NOMO-1 treated with DMSO at 0.1 percent for 48 hours (cell line): ENCODE measurements at regions not wholly inside any gene's neighbourhood (a gene's known extent, or its start where the extent isn't known, plus 50 kb on each side); places are given as distances from the start of the nearest gene placed in this dataset.
"Not testable (repeated sequence)": the region's sequence is repeated elsewhere in the genome, so short reads cannot be mapped to it uniquely, and the experiment has no call there.

Experiments
- DNase-seq: peaks from one replicate; lab custom pipeline; 2025; ENCODE audit not compliant: unreplicated experiment; lab: John Stamatoyannopoulos, UW

DNA sequence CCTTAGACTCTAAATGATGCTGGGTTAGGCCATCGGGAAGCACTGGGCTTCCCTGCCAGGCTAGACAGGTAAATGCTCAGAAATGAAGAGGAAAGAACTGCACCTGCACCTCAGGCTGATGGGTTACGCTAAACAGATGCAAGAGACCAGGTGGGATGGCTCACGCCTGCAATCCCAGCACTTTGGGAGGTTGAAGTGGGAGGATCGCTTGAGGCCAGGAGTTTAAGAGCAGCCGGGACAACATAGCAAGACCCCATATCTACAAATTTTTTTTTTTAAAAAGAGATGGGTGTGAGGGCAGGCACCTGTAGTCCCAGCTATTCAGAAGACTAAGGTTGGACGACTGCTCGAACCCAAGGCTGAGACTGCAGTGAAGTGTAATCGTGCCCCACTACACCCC lies 634.7 kb downstream of the UQCRFS1 start:
- DNase-seq = no peak

DNA sequence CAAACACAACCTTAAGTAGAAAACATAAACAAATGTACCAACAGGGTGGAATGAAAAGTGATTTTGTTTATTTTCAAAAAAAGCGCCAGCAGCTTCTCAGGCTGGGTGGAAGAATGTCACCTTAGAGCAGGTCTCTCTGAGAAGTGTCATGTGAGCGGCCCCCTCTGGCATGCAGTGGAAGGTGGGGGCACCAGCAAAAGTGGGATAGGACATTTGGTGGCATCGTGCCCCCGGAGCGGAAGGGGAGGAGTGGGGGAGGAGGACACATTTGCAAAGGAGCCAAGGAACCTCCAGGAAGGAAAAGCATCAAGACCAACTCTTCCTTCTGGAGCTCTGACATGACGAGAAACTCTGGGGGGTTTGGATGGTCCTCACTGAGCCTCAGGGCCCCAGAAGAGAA lies 635.3 kb downstream of the UQCRFS1 start:
- no peak for DNase-seq

DNA sequence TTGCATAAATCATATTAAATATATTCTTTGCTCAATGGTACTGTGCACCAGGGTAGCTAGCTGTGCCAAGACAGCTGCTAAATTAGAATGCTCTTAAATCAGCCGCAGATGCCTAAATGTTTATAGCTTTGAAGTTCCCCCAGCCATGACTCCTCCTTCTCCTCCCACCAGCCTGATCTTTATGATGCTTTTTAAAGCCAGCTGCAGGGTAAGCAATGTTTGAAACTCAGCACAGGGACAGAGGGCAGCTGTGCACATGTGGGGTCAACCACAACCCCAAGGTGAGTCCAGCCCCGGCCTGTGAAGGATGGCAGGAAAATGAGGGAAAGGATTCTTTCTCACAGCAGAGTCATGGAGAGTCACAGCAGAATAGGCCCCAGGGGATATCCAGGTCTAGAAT lies 635.7 kb downstream of the UQCRFS1 start:
- DNase-seq = no peak

DNA sequence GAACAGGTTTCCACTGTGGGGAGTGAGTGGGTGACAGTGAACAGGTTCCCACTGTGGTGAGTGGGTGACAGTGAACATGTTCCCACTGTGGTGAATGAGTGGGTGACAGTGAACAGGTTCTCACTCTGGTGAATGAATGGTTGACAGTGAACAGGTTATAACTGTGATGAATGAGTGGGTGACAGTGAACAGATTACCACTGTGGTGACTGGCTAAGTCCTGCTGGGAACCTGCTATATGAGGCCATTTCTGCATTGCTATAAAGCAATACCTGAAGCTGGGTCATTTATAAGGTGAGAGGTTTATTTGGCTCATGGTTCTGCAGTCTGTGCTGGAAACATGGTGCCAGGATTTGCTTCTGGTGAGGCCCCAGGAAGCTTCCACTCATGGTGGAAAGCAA lies 637.1 kb downstream of the UQCRFS1 start:
- DNase-seq = no peak

DNA sequence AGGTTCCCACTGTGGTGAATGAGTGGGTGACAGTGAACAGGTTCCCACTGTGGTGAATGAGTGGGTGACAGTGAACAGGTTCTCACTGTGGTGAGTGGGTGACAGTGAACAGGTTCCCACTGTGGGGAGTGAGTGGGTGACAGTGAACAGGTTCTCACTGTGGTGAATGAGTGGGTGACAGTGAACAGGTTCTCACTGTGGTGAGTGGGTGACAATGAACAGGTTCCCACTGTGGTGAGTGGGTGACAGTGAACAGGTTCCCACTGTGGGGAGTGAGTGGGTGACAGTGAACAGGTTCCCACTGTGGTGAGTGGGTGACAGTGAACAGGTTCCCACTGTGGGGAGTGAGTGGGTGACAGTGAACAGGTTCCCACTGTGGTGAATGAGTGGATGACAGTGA lies 637.6 kb downstream of the UQCRFS1 start:
- DNase-seq = not testable (repeated sequence)

DNA sequence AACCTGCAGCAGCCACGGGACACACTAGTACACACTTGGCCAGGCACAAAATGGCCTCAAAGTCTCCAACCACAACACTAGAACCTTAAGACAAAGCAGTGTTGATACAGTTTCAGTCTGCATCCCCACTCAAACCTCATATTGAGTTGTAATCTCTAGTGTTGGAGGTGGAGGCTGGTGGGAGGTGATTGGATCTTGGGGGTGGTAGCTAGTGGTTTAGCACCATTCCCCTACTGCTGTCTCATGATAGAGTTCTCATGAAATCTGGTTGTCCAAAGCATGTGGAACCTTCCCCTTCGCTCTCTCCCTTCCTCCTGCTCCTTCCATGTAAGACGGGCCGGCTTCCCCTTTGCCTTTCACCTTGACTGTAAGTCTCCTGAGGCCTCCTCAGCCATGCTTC lies 638.7 kb downstream of the UQCRFS1 start:
- DNase-seq = no peak

DNA sequence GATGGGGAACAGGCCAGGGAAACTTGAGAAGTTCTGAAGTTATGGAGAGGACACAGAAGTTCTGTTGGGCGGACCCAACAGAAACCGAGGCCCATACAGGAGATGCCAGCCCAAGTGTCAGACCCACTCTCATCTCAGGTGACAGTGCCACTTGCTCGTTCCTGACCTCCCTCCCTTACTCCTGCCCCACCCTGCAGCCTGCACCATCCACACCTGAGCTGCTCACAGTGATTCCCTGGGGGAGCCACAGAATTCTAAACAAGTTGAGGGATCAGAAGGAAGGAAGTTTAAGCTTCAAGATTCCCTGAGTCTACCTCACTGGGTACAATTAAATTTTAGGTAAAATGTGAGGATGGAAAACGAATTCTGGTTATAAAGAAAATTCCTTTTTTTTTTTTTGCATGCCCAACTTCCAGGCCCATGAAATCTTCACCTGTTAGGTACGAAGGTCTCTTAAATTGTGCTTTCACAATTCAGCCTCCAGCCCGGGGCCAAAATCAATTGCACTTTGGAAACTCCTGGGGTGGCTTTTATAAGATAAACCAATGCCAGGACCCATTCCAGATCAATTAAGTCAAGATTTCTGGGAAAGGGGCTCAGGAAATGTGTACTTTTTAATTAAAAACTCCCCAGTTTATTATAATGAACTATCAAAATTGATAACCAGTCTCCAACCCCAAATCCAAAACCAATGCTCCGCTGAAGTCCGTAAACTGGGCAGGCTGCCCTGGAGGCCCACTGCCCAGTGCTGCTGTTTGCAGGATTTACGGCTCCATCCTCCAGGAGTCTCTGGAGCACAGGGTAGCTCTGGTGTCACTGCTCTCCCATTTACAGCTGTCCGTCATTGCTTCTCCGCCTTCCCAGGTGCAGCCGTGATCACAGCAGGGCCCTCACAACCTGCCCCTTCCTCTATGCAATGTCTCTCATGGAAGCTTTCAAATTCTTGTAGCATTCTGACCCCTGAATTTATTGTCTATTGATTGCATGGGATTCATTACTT lies 643.5 kb downstream of the UQCRFS1 start:
- DNase-seq = no peak

DNA sequence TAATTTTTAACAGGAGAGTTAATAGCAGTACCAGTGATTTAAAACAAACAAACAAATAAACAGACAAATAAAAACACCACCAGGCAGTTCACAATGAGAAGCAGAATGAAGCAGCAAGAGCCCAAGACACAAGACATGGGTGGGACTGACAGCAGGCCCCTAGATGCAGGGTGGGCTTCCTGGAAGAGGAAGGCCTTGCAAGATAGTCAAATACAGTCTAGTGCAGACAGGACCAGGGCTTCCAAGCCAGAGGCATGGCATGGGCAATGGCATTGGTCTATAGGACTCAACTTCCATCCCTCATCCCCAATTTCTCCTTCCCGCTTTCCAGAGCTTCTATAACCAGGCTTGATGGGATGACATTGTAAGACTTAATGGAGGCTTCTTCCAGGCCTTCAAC lies 645.1 kb downstream of the UQCRFS1 start:
- DNase-seq = no peak

DNA sequence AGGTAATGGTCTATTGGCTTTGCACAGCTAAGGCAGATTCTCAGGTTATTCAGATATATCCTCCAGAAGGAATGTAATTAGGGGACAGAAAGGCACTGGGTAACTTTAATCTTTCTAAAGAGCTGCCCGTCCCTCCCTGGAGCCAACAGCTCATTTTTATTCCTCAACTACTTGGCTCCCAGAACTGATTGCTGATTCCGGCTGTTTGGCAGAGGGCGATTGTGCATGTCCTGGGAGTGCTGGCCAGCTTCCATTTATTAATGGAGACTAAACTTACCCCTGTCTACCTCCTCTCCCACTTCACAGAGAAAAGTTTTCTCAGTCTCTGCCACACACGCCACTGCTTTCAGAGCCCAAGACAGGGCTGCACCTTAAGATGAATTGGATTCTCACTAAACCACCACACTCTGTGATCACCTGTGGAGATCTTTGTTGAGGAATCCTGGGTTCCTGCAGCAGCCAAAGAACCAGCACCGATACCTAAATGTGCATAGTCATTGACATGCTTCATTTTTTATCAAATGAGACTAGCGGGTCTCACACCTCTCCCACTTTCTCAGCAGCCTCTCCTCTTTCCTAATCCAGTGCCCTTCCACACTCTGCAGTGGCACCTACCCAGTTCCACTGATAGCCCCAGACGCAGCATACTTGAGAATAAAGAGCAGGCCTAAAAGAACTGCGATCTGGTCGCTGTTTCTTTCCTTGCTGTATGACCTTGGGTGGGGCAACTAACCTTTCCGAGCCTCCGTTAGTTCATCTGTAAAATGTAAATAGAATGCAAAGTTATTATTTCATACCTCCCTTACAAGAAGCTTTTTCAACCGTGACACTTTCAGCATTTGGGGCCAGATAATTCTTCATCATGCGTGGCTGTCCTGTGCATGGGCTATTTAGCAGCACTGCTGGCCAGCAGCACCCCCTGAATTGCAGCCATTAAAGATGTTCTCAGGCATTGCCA lies 648.7 kb downstream of the UQCRFS1 start:
- no peak for DNase-seq

DNA sequence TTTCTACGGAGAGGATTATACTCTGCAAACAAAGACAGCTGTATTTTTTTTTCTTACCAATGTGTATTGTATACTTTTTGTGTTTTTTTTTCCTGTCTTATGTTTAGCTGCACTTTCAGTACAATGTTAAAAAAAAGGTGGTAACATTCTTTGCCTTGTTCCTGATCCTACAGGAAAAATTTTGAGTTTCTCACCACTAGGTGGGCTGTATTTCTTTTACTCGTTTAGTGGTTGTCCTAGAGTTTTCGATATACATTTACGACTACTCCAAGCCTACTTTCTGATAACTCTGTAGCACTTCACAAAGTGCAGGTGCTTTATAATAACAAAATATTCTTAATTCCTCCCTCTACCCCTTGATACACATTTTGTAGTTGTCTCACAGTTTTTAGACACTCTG lies 652.2 kb downstream of the UQCRFS1 start:
- DNase-seq = no peak

DNA sequence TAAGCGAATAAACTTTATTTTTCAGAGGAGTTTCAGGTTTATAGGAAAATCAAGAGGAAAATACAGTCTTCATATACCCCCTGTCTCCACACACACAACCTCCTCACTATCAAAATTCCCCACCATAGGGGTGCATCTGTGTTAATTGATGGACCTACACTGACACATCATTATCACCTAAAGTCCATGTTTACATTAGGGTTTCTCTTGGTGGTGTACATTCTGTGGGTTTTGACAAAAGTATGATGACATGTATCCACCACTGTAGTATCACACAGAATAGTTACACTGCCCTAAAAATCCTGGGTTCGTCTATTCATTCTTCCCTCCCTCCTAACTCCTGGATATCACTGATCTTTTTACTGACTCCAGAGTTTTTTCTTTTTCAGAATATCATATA lies 654.2 kb downstream of the UQCRFS1 start:
- no peak for DNase-seq

DNA sequence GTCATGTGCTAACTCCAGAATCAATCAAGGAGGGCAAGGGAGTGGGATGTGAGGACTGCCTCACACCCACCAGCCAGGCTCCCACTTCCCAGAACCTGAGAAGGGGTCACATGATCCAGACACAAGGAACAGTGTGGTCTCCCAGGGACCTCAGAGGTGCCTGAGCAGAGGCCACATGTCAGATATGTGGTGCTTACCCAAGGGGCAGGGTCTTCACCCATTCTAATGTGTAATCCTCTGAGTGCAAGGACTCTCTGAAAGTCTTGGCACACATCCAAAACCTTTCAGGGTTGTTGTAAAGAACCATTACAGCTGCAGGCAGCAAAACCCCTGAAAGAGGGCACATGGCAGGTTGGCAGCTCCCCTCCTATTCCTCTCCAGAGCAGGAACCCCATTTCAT lies 656.6 kb downstream of the UQCRFS1 start:
- DNase-seq = no peak

DNA sequence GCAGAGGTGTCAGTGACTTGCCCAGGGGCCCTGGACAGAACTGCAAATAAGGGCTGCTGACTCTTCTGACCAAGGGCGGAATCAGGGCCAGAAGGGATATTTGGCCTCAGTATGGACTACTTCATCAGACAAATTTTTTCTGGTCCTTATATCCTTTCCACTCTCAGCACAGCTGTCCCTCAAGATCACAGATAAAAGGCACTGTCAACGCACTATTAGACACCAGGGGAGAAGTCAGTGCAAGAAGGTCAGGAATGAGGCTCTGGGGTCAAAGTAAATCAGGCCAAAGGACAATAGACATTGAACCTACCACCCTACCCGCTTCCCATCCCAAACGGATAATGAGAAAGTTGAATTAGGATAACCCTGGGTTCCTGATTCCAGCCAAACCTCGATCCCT lies 657.6 kb downstream of the UQCRFS1 start:
- DNase-seq = no peak

DNA sequence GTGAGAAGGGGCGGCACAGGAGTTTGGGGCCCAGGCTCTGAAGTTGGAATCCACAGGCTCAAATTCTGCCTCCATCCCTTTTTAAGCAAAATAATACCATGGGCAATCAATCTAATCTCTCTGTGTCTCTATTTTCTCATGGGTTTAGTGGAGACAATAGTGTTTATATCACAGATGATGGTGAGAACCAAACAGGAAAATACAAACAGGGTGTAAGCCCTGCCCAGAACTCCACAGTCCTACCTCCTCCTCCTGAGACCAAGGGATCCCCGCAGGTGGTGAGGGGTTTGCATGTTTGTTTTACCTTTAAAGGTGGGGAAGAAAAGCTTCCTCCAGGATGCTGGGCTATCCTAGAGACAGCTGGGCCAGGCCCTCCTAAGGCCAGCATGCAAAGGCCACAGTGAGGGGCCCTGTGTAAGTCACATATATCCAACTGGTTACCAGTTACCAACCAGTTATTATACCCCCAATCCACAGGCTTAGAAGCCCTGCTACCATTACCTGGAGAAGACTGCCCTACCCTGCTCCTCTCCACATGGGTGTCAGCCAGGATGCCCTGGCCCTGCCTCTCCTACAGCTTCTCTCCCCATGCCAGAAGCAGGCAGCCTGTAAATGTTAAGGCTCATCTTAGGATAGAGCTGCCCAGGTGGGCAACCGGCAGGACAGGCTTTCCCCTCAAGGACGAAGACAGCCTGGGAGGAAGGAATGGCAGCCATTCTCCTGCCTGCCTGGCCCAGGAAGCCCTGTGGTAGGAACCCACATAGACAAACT lies 658.4 kb downstream of the UQCRFS1 start:
- DNase-seq = no peak

DNA sequence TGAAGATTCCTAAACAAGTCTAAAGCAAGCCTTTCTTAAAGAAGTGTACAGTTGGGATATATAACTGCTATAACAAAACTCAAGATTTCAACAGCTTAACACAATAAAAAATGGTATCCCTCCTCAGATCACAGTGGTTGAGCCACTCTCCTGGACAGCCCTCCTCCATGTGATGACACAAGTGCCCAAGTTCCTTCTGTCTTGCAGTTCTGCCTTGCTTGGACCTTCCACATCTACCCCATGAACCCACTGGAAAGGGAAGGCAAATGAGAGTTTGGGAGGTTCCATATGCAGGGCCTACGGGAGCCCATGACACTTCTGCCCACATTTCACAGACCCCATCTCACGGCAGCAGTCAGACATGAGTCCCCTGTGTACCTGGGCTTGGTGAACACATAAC lies 659.2 kb downstream of the UQCRFS1 start:
- DNase-seq = no peak

DNA sequence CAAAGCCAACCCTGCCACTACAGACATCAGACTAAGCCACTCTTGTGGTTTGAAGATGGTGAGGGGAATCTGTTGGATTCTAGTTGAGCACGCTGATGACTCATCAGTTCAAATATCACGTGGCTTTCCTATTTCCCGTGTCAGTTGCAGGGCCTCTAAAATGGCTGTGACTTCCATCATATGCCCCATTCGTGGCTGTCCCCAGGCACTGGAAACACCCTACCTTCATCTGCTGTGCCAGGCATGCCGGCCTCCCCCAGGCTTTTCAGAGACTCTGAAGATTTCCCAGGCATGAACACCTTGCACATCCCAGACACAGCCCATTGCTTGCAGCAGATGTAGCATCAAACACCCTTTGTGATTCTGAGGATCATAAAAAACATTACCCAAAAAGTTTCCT lies 659.9 kb downstream of the UQCRFS1 start:
- no peak for DNase-seq

DNA sequence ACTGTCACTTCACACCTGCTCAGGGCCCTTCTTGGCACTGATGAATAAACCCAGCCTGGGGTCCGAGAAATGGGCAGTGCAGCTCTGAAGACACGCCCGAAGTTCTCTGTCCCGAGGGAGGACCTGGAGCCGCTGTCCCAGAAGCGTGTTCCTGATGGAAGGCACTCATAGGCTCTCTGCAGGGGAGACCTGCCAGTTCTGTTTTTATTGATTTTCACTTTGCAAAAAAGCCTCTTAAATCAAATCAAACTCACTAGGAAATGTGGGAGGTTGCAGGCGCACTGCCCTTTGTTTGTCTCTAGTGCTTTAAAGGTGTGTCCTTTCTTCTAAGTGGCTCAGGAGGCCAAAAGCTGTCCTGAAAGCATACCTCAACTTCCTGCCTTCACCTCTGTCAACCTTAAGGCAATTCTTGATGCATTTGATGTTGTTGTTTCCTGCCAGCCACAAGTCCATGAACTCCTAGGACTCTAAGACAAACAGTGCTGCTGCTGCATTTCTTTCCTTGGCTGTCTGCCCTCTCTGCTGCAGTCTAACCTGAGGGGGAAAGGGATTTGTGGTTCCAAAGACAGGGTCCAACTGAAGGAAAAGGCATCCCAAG lies 663.2 kb downstream of the UQCRFS1 start:
- no peak for DNase-seq

DNA sequence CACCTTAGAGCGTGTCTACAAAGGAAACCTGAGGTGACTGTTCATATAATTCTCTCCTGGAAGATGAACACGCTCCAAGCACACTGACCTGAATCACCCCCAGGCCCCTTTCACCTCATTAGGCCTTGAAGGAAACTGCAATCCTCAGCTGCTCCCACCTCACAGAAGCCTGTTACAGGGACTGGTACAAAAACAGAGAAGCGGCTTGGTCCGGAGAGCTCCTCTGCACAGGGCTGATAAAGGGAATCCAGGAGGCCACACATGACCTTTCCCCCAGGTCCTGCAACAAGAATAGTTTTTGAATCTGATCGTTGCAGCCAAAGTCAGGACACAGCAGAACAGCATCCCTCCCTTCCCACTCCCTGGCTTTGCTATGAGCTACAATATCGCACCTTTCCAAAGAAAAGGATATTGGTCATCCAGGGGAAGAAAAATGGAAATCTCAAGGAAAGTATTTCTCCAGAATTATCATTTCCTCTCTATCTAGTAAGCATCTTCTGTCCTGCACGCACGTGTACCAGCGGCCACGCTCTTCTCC lies 666.7 kb downstream of the UQCRFS1 start:
- no peak for DNase-seq

DNA sequence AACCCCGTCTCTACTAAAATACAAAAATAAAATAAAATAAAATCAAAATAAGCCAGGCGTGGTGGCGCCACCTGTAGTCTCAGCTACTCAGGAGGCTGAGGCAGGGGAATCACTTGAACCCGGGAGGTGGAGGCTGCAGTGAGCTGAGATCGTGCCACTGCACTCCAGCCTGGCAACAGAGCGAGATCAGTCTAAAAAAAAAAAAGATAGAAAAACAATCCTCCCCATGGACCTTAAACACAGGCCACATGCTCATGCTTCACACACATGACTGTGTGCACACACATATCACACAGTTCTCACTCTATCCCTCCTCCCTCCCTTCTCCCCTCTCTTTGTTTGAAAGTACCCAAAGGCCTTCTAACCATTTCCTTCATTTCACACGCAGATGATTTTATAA lies 667.6 kb downstream of the UQCRFS1 start:
- not testable (repeated sequence) for DNase-seq
